ENCODE measurements at regions not wholly inside any gene's neighbourhood (a gene's known extent, or its start where the extent isn't known, plus 50 kb on each side); places are given as distances from the start of the nearest gene placed in this dataset.

DNA sequence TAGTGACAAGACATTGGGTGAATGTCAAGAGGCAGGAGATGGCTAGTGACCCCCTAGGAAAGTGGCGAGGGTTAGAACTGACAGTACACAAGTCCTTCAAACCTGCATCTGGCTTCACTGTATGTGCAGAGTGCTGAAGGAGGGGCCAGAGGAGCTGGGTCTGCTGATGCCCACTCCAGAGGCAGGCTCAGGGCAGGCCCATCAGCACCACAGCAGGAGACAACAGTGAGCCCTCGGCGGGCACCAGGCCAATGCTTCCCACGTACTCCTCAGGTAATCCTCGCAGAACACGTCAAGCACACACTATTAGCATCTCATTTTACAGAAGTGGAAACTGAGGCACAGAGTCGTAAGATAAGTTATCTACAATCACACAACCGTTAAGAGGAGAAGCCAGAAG is 76.1 kb upstream of the SH3PXD2B start:
- H4K20me1 ChIP-seq (replicated peaks; ENCODE audit: insufficient read depth) = no peaks in the 10 kb centered on the region
- no peaks in the 10 kb centered on the region; the same call in 1 of the 2 replicates for H3K36me3 ChIP-seq (ENCODE audit: insufficient read depth)
- H3K27me3 Mint-ChIP-seq (ENCODE audit: insufficient read depth, low read depth, poor library complexity) = peaks cover 2% of the 10 kb centered on the region
- no peaks in the 10 kb centered on the region for H3K27me3 ChIP-seq (ENCODE audit: insufficient read depth)
- TF ChIP-seq EZH2phosphoT487 (IDR thresholded peaks at IDR 0.05; ENCODE audit: unreplicated experiment) (no peak), JUNB (IDR thresholded peaks at IDR 0.05; ENCODE audit: unreplicated experiment) (no peak), ZNF331 (CRISPR knock-in tag; IDR thresholded peaks at IDR 0.05; ENCODE audit: low read depth) (no peak), STAT1 (IDR thresholded peaks at IDR 0.05; ENCODE audit: unreplicated experiment) (no peak)
- TF ChIP-seq, protein P1, sequence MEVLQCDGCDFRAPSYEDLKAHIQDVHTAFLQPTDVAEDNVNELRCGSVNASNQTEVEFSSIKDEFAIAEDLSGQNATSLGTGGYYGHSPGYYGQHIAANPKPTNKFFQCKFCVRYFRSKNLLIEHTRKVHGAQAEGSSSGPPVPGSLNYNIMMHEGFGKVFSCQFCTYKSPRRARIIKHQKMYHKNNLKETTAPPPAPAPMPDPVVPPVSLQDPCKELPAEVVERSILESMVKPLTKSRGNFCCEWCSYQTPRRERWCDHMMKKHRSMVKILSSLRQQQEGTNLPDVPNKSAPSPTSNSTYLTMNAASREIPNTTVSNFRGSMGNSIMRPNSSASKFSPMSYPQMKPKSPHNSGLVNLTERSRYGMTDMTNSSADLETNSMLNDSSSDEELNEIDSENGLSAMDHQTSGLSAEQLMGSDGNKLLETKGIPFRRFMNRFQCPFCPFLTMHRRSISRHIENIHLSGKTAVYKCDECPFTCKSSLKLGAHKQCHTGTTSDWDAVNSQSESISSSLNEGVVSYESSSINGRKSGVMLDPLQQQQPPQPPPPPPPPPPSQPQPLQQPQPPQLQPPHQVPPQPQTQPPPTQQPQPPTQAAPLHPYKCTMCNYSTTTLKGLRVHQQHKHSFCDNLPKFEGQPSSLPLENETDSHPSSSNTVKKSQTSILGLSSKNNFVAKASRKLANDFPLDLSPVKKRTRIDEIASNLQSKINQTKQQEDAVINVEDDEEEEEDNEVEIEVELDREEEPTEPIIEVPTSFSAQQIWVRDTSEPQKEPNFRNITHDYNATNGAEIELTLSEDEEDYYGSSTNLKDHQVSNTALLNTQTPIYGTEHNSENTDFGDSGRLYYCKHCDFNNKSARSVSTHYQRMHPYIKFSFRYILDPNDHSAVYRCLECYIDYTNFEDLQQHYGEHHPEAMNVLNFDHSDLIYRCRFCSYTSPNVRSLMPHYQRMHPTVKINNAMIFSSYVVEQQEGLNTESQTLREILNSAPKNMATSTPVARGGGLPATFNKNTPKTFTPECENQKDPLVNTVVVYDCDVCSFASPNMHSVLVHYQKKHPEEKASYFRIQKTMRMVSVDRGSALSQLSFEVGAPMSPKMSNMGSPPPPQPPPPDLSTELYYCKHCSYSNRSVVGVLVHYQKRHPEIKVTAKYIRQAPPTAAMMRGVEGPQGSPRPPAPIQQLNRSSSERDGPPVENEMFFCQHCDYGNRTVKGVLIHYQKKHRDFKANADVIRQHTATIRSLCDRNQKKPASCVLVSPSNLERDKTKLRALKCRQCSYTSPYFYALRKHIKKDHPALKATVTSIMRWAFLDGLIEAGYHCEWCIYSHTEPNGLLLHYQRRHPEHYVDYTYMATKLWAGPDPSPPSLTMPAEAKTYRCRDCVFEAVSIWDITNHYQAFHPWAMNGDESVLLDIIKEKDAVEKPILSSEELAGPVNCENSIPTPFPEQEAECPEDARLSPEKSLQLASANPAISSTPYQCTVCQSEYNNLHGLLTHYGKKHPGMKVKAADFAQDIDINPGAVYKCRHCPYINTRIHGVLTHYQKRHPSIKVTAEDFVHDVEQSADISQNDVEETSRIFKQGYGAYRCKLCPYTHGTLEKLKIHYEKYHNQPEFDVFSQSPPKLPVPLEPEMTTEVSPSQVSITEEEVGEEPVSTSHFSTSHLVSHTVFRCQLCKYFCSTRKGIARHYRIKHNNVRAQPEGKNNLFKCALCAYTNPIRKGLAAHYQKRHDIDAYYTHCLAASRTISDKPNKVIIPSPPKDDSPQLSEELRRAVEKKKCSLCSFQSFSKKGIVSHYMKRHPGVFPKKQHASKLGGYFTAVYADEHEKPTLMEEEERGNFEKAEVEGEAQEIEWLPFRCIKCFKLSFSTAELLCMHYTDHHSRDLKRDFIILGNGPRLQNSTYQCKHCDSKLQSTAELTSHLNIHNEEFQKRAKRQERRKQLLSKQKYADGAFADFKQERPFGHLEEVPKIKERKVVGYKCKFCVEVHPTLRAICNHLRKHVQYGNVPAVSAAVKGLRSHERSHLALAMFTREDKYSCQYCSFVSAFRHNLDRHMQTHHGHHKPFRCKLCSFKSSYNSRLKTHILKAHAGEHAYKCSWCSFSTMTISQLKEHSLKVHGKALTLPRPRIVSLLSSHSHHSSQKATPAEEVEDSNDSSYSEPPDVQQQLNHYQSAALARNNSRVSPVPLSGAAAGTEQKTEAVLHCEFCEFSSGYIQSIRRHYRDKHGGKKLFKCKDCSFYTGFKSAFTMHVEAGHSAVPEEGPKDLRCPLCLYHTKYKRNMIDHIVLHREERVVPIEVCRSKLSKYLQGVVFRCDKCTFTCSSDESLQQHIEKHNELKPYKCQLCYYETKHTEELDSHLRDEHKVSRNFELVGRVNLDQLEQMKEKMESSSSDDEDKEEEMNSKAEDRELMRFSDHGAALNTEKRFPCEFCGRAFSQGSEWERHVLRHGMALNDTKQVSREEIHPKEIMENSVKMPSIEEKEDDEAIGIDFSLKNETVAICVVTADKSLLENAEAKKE (CRISPR knock-in tag; IDR thresholded peaks at IDR 0.05) = no peak
- TF ChIP-seq, protein P2, sequence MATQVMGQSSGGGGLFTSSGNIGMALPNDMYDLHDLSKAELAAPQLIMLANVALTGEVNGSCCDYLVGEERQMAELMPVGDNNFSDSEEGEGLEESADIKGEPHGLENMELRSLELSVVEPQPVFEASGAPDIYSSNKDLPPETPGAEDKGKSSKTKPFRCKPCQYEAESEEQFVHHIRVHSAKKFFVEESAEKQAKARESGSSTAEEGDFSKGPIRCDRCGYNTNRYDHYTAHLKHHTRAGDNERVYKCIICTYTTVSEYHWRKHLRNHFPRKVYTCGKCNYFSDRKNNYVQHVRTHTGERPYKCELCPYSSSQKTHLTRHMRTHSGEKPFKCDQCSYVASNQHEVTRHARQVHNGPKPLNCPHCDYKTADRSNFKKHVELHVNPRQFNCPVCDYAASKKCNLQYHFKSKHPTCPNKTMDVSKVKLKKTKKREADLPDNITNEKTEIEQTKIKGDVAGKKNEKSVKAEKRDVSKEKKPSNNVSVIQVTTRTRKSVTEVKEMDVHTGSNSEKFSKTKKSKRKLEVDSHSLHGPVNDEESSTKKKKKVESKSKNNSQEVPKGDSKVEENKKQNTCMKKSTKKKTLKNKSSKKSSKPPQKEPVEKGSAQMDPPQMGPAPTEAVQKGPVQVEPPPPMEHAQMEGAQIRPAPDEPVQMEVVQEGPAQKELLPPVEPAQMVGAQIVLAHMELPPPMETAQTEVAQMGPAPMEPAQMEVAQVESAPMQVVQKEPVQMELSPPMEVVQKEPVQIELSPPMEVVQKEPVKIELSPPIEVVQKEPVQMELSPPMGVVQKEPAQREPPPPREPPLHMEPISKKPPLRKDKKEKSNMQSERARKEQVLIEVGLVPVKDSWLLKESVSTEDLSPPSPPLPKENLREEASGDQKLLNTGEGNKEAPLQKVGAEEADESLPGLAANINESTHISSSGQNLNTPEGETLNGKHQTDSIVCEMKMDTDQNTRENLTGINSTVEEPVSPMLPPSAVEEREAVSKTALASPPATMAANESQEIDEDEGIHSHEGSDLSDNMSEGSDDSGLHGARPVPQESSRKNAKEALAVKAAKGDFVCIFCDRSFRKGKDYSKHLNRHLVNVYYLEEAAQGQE (IDR thresholded peaks at IDR 0.05; ENCODE audit: unreplicated experiment) = no peak
- TF ChIP-seq, protein P3, sequence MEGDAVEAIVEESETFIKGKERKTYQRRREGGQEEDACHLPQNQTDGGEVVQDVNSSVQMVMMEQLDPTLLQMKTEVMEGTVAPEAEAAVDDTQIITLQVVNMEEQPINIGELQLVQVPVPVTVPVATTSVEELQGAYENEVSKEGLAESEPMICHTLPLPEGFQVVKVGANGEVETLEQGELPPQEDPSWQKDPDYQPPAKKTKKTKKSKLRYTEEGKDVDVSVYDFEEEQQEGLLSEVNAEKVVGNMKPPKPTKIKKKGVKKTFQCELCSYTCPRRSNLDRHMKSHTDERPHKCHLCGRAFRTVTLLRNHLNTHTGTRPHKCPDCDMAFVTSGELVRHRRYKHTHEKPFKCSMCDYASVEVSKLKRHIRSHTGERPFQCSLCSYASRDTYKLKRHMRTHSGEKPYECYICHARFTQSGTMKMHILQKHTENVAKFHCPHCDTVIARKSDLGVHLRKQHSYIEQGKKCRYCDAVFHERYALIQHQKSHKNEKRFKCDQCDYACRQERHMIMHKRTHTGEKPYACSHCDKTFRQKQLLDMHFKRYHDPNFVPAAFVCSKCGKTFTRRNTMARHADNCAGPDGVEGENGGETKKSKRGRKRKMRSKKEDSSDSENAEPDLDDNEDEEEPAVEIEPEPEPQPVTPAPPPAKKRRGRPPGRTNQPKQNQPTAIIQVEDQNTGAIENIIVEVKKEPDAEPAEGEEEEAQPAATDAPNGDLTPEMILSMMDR (conservative IDR thresholded peaks at IDR 0.05; ENCODE audit: low read depth in 2 of 2) = no peak
- H2AFZ ChIP-seq = no peak overlapping the region
- H3K4me3 ChIP-seq = no peak overlapping the region
- H3K27ac ChIP-seq (ENCODE audit: low read depth) = no peak overlapping the region
- H3K9me2 ChIP-seq (ENCODE audit: insufficient read depth) = 0 out of 2 replicates have a peak, but pooled peaks cover 5% of the 10 kb centered on the region
- DNase-seq (ENCODE audit: low spot score) (no peak), ATAC-seq (no peak)
- no peaks in the 10 kb centered on the region; the same call in 2 of the 3 replicates for H3K4me1 Mint-ChIP-seq
- H3K9me3 Mint-ChIP-seq = no peaks in the 10 kb centered on the region; the same call in 2 of the 3 replicates
- H3K27ac Mint-ChIP-seq = no peak overlapping the region
- no peaks in the 10 kb centered on the region for H3F3A ChIP-seq (replicated peaks; ENCODE audit: low read depth)
- no peaks in the 10 kb centered on the region; the same call in 2 of the 3 replicates for H3K36me3 Mint-ChIP-seq (ENCODE audit: low read depth)
- no peak overlapping the region for H3K4me3 Mint-ChIP-seq
- H3K4me2 ChIP-seq = no peak overlapping the region
- no peaks in the 10 kb centered on the region for H3K4me1 ChIP-seq (ENCODE audit: insufficient read depth)
- H3K79me2 ChIP-seq (replicated peaks; ENCODE audit: insufficient read depth) = no peaks in the 10 kb centered on the region
